GM12873 (cell line): ENCODE measurements at regions not wholly inside any gene's neighbourhood (a gene's known extent, or its start where the extent isn't known, plus 50 kb on each side); places are given as distances from the start of the nearest gene placed in this dataset.

Experiments
- TF ChIP-seq, protein P1 (sequence below): IDR thresholded peaks from 2 replicates; pipeline ENCODE4 v1.5.1; 2012; ENCODE audit warnings: low read depth, mild to moderate bottlenecking, moderate library complexity, low read length, control low read depth; ENCODE audit not compliant: insufficient read depth; ENCODE audit errors: missing control alignments

- TF ChIP-seq, protein P1, sequence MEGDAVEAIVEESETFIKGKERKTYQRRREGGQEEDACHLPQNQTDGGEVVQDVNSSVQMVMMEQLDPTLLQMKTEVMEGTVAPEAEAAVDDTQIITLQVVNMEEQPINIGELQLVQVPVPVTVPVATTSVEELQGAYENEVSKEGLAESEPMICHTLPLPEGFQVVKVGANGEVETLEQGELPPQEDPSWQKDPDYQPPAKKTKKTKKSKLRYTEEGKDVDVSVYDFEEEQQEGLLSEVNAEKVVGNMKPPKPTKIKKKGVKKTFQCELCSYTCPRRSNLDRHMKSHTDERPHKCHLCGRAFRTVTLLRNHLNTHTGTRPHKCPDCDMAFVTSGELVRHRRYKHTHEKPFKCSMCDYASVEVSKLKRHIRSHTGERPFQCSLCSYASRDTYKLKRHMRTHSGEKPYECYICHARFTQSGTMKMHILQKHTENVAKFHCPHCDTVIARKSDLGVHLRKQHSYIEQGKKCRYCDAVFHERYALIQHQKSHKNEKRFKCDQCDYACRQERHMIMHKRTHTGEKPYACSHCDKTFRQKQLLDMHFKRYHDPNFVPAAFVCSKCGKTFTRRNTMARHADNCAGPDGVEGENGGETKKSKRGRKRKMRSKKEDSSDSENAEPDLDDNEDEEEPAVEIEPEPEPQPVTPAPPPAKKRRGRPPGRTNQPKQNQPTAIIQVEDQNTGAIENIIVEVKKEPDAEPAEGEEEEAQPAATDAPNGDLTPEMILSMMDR = no peak
Measured at GRCh38 chr17:79544142-79544914, 66.5 kb downstream of the RBFOX3 start.

DNA sequence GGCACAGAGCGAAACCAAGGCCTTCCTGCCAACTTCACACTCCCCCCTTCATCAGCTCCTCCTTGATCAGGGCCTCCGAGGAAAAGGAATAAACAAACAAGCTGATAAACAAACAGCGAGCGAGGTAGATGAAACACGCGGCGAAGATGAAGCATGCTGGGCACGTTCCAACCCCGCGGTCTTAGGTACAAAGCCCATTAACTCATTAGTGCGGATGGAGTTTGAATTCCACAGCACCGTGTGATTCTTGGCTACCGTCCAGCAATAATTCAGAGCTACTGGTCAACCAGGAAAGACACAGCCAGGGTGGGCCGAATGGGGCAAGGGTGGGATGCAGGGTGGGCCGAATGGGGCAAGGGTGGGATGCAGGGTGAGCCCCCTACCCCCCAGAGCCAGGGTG, 67.3 kb downstream of the RBFOX3 start:
- TF ChIP-seq, protein P1 = no peak

GRCh38 chr17:79542718-79543117, 68.1 kb downstream of the RBFOX3 start:
- TF ChIP-seq, protein P1 = no peak

DNA sequence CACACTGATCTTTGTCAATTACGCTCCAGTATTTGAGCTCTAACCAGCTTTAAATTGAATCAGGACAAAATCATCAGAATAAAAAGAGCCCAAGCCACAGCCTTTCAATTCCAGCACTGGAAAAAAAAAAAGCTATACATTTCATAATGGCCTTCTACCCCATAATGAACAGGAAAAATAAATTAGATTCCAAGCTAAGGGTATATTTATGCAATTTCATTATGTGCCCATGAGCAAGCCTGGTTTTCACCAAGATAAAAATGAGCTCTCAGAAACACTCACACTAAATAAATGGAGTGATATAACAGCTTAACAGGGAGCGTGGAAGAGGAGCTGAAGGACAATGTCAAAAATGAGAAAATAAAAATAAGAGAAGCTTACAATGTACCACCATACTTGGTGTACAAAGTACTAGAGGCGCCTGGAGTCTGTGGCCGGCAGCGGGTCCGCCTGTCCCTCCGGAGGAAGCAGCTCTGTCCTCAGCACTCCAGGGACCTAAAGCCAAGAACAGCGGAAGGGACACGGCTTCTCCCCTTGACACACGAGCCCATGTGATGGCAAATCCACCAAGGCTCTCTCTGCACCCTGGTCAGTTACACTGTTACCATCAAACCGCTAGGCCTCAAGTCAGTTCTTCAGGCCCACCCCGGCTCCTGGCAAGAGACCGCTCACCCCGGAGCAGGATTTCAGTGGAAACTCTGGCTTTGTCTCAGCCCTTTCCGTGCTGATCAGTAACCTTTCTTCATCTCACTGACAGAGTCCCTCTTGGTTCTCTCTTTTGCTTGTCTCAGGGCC, 69.6 kb downstream of the RBFOX3 start:
- TF ChIP-seq, protein P1 = no peak

DNA sequence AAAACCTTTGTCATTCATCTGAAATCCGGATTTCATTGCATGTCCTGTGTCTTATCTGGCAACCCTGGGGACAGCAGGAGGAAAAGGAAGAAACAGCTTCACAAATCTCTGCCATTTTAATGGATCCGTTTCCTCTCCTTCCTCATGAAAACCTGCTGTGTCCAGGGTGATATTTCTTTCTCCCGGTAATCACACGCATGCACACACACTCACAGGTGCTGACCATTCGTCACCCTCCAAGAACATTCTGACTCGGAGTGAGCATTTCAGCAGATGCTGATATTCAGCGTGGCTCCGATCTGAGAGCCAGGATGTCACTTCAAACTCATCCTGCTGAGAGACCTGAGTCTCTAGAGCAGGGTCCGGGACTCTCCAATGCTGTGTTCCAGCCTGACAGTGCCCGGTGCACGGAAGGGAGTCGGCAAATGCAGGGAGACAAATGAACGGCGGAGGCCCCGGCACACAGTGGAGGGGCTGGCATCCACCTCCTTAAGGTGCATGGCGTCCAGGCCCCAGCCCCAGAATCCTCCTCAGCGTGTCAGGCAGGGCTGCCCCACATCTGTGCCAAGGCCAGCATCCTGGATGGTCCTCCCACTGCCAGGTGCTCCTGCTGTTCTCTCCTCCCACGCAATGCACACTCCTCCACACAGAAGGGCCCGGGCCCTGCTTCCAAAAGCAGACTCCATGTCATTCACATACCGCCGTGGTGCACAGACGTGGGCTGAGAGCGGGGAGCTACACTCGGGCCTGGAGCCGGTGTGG, 70.7 kb downstream of the RBFOX3 start:
- TF ChIP-seq, protein P1 = no peak

- TF ChIP-seq, protein P1 = no peak
Measured at GRCh38 chr17:79538291-79538690, 72.6 kb downstream of the RBFOX3 start.

DNA sequence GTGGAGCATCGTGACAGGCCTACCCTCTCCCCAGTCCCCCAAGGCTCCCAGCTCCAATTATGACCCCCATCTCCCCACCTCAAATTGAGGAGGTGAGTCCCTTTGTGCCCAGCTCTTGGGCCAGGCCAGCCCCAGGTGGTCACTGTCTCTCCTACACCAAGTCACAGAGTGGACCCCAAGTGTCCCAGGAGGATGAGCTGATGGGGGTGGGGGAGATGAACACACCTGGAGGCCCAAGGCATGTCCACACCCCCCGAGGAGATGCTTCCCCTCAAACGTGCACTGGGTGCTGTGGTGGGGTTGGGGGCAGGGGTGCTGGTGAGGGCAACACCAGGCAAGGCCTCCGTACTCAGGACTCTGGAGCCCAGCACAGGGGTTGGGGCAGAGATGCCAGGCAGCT, 73.2 kb downstream of the RBFOX3 start:
- TF ChIP-seq, protein P1 = no peak
